Sigmoid colon (tissue), 6 donors: ENCODE measurements at regions not wholly inside any gene's neighbourhood (a gene's known extent, or its start where the extent isn't known, plus 50 kb on each side); places are given as distances from the start of the nearest gene placed in this dataset.

ENCODE experiments used
- DNase-seq: peaks from one replicate; pipeline ENCODE4 v3.0.0-alpha.2; 2019
- H3K27ac ChIP-seq, 4 donors: fragments of 200-600 bp; sonication (generic); one replicate each; pipeline ENCODE4 v1.5.1; 2016 to 2019; ENCODE audit warnings: mild to moderate bottlenecking in 1 of 4
- H3K27me3 ChIP-seq, 3 donors: fragments of 200-600 bp; sonication (generic); one replicate each; pipeline ENCODE4 v1.5.1; 2019; ENCODE audit warnings: mild to moderate bottlenecking in 1 of 3
- H3K36me3 ChIP-seq, 4 donors: fragments of 200-600 bp; sonication (generic); one replicate each; pipeline ENCODE4 v1.5.1; 2016 to 2019
- H3K4me1 ChIP-seq, 4 donors: fragments of 200-600 bp; sonication (generic); one replicate each; pipeline ENCODE4 v1.5.1; 2017 to 2019
- H3K4me3 ChIP-seq, 4 donors: fragments of 200-600 bp; sonication (generic); one replicate each; pipeline ENCODE4 v1.5.1; 2017 to 2019; ENCODE audit warnings: mild to moderate bottlenecking in 2 of 4, moderate library complexity in 1 of 4
- H3K9me3 ChIP-seq, 4 donors: fragments of 200-600 bp in 3 of 4; sonication (generic) in 3 of 4; one replicate each; pipeline versions ENCODE4 v1.5.1 to v1.6.1; 2013 to 2019
- CTCF ChIP-seq, 4 experiments: fragments of 450-650 bp in 3 of 4; fragments of 200-600 bp in 1 of 4; IDR thresholded peaks; one replicate each; pipeline ENCODE4 v1.5.1; 2016 to 2019; ENCODE audit warnings: antibody characterized with exemption in 4 of 4, mild to moderate bottlenecking in 3 of 4, moderate library complexity in 2 of 4
- EP300 ChIP-seq, 4 donors: sonication (generic); formaldehyde crosslinking; IDR thresholded peaks; one replicate each; pipeline ENCODE4 v1.6.1; 2017; ENCODE audit warnings: antibody characterized with exemption in 4 of 4
- POLR2A ChIP-seq, 2 donors: fragments of 450-650 bp; IDR thresholded peaks; one replicate each; pipeline ENCODE4 v1.6.1; 2016; ENCODE audit warnings: antibody characterized with exemption in 2 of 2, mild to moderate bottlenecking in 2 of 2, moderate library complexity in 2 of 2
- POLR2AphosphoS5 ChIP-seq, 4 donors: sonication (generic); formaldehyde crosslinking; IDR thresholded peaks; one replicate each; pipeline ENCODE4 v1.6.1; 2017; ENCODE audit warnings: antibody characterized with exemption in 4 of 4
- WGBS, 2 donors: extraction: QIAGEN DNeasy Blood & Tissue Kit; methylation state at CpG; one replicate each; pipeline ENCODE4 v1.1.7; 2013; 5-methylcytosine and 5-hydroxymethylcytosine counted together
- intact Hi-C: fragments of 100-400 bp; cut with DNase I; formaldehyde crosslinking; loops from one replicate; pipeline ENCODE4 v1.15.1; 2023
- donor health status: healthy with polysubstance abuse.
- donor health status: healthy.

DNA sequence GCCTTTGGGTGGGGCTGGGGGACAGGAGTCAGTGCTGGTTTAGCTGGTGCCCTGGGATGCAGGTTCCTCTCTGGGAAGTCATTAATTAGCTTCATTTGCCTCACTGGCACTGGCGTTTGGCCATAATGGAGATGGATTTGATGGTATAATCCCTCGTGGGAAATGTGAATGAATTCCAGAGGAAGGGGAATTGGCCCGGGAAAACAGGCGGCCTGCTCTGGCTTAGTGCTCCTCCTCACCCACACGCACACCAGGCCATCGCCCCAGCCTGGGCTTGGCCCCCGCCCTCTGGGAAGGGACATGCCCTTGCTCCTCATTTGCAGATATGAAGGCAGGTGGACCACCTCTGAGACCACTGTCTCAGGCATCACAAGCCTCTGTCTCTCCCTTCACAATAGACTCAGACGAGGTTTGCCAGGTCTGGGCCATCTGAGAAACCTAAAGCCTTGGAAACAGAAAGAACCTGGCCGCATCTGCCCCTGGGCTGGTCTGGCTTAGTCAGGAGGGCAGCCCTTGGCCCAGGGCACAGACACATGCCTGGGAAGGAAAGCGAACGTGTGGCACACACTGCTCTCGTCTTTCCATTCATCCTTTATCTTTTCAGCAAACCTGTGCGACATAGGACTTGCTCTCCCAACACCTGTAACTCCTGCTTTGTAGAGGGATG is 199.2 kb upstream of the CDH4 start:
- H3K27ac ChIP-seq: no peak overlapping the region
- no peak for DNase-seq
- no peak for TF ChIP-seq CTCF (IDR thresholded peaks at IDR 0.05)
- H3K9me3 ChIP-seq: peaks cover 0 to 4% (median 1%) of the 10 kb centered on the region in 4 donors
- peaks cover 0 to 5% (median 0%) of the 10 kb centered on the region in 3 donors for H3K27me3 ChIP-seq
- H3K36me3 ChIP-seq: no peaks in the 10 kb centered on the region
- intact Hi-C loops: no loop called here
- H3K4me1 ChIP-seq: no peaks in the 10 kb centered on the region
- WGBS, 2 donors: 75% methylated on average over 13 of the region's 13 CpGs
- H3K4me3 ChIP-seq: no peak overlapping the region

DNA sequence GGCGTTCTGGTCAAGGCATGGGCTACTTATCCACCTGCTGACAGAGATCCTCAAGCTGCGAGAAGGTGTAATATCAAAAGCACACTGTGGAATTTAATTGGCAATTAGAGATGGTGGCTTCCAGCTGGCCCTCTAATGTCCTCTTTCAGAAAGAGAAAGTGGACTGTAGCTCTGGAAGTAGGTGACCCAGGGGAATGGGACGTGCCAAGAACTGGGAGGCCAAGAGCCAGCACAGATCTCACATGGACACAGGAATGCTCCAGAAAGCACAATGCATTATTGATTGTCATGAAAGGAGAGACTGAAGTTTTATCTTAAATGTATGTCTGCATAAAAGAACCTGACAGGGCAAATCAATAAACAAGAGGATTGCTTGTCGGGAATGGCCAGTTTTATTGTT is 198.6 kb upstream of the CDH4 start:
- WGBS, 2 donors: 76 to 84% methylated on average over 4 of the region's 4 CpGs
- peaks cover 0 to 5% (median 0%) of the 10 kb centered on the region in 3 donors for H3K27me3 ChIP-seq
- TF ChIP-seq EP300 (IDR thresholded peaks at IDR 0.05): no peak
- intact Hi-C loops: no loop called here
- no peak overlapping the region for H3K4me3 ChIP-seq
- H3K27ac ChIP-seq: no peak overlapping the region
- H3K36me3 ChIP-seq: no peaks in the 10 kb centered on the region
- no peak for DNase-seq
- H3K9me3 ChIP-seq: peaks cover 0 to 3% (median 1%) of the 10 kb centered on the region in 4 donors
- H3K4me1 ChIP-seq: no peaks in the 10 kb centered on the region

GRCh38 chr20:61053889-61054288 is 198.2 kb upstream of the CDH4 start:
- no peaks in the 10 kb centered on the region for H3K4me1 ChIP-seq
- H3K27me3 ChIP-seq: peaks cover 0 to 5% (median 0%) of the 10 kb centered on the region in 3 donors
- H3K36me3 ChIP-seq: no peaks in the 10 kb centered on the region
- no peaks in the 10 kb centered on the region for H3K9me3 ChIP-seq
- no peak overlapping the region for H3K27ac ChIP-seq
- intact Hi-C loops: no loop called here
- TF ChIP-seq POLR2AphosphoS5 (IDR thresholded peaks at IDR 0.05) (no peak), CTCF (IDR thresholded peaks at IDR 0.05) (no peak), EP300 (IDR thresholded peaks at IDR 0.05) (no peak), POLR2A (IDR thresholded peaks at IDR 0.05) (no peak)
- WGBS, 2 donors: 61 to 76% methylated on average over 7 of the region's 7 CpGs
- no peak overlapping the region for H3K4me3 ChIP-seq
- DNase-seq: no peak

- Histone ChIP-seq H3K27ac (no peak overlapping the region), H3K27me3 (peaks cover 0 to 5% (median 0%) of the 10 kb centered on the region in 3 donors), H3K36me3 (no peaks in the 10 kb centered on the region), H3K4me1 (no peaks in the 10 kb centered on the region), H3K9me3 (no peaks in the 10 kb centered on the region), H3K4me3 (no peak overlapping the region)
- intact Hi-C loops: no loop called here
- DNase-seq: no peak
- WGBS, 2 donors: 78 to 86% methylated on average over 9 of the region's 9 CpGs
- TF ChIP-seq POLR2A (IDR thresholded peaks at IDR 0.05): no peak
Observed at GRCh38 chr20:61054411-61054810, 197.7 kb upstream of the CDH4 start.

- DNase-seq: no peak
- no peaks in the 10 kb centered on the region for H3K36me3 ChIP-seq
- H3K9me3 ChIP-seq: no peaks in the 10 kb centered on the region
- TF ChIP-seq POLR2AphosphoS5 (IDR thresholded peaks at IDR 0.05) (no peak), CTCF (IDR thresholded peaks at IDR 0.05) (no peak), EP300 (IDR thresholded peaks at IDR 0.05) (no peak), POLR2A (IDR thresholded peaks at IDR 0.05) (no peak)
- intact Hi-C loops: no loop called here
- WGBS, 2 donors: 73 to 76% methylated on average over 14 of the region's 14 CpGs
- H3K4me1 ChIP-seq: no peaks in the 10 kb centered on the region
- peaks cover 0 to 5% (median 0%) of the 10 kb centered on the region in 3 donors for H3K27me3 ChIP-seq
- no peak overlapping the region for H3K4me3 ChIP-seq
- no peak overlapping the region for H3K27ac ChIP-seq
Observed at GRCh38 chr20:61055180-61056010, 196.7 kb upstream of the CDH4 start.
